HCT116 (cell line): ENCODE measurements at regions not wholly inside any gene's neighbourhood (a gene's known extent, or its start where the extent isn't known, plus 50 kb on each side); places are given as distances from the start of the nearest gene placed in this dataset.

ENCODE experiments used
- CBX3 ChIP-seq: IDR thresholded peaks from 2 replicates; pipeline ENCODE4 v1.6.1; 2012; ENCODE audit warnings: low read depth
- POLR2A ChIP-seq: IDR thresholded peaks from 2 replicates; pipeline ENCODE4 v1.7.0; 2011; ENCODE audit warnings: borderline replicate concordance; ENCODE audit not compliant: insufficient read depth, insufficient read length; ENCODE audit errors: extremely low read depth
- TF ChIP-seq, protein P1 (sequence below), 3 experiments: fragments of 200-600 bp in 1 of 3; sonication (generic) in 1 of 3; IDR thresholded peaks in 2 of 3; conservative IDR thresholded peaks in 1 of 3; 2 replicates each; pipeline ENCODE4 v1.5.1; 2012 to 2017; ENCODE audit warnings: low read depth in 2 of 3, low read length in 2 of 3, antibody characterized with exemption in 1 of 3, borderline replicate concordance in 1 of 3, control low read depth in 1 of 3, mild to moderate bottlenecking in 1 of 3, mixed read lengths in 1 of 3, mixed run types in 1 of 3, moderate library complexity in 1 of 3; ENCODE audit not compliant: insufficient read depth in 1 of 3

DNA sequence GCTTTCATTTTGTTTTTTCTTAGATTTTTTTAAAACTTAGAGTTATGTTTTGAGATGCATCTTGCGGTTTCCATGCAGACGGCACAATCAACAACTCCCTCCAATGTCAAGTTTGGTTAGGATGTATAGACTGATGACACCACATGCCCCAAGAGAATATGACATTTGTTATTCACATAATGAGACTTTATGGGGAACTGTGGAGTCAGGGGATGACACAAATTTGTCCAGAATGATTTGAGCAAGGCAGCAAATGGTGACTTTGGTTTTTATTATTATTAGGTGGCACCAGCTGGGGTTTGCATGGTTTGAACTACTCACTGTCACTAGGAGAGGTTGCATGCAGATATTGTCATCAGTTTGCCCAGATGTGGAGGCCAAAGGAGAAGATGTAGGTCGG lies 461.8 kb upstream of the PRKX start:
- TF ChIP-seq, protein P1, sequence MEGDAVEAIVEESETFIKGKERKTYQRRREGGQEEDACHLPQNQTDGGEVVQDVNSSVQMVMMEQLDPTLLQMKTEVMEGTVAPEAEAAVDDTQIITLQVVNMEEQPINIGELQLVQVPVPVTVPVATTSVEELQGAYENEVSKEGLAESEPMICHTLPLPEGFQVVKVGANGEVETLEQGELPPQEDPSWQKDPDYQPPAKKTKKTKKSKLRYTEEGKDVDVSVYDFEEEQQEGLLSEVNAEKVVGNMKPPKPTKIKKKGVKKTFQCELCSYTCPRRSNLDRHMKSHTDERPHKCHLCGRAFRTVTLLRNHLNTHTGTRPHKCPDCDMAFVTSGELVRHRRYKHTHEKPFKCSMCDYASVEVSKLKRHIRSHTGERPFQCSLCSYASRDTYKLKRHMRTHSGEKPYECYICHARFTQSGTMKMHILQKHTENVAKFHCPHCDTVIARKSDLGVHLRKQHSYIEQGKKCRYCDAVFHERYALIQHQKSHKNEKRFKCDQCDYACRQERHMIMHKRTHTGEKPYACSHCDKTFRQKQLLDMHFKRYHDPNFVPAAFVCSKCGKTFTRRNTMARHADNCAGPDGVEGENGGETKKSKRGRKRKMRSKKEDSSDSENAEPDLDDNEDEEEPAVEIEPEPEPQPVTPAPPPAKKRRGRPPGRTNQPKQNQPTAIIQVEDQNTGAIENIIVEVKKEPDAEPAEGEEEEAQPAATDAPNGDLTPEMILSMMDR (IDR thresholded peaks at IDR 0.05 in 2 of 3, conservative IDR thresholded peaks at IDR 0.05 in 1 of 3; ENCODE audit: borderline replicate concordance in 1 of 3, insufficient read depth in 1 of 3, low read depth in 2 of 3, low read length in 2 of 3) = no peak
- TF ChIP-seq CBX3 (no peak), POLR2A (no peak)
